Heart left ventricle (tissue), 13 donors: ENCODE measurements at regions not wholly inside any gene's neighbourhood (a gene's known extent, or its start where the extent isn't known, plus 50 kb on each side); places are given as distances from the start of the nearest gene placed in this dataset.

Experiments
- POLR2A ChIP-seq, 2 donors: fragments of 450-650 bp; IDR thresholded peaks; one replicate each; pipeline ENCODE4 v1.6.1; 2017; ENCODE audit warnings: antibody characterized with exemption in 2 of 2, mild to moderate bottlenecking in 2 of 2, moderate library complexity in 2 of 2
- TF ChIP-seq, protein P1 (sequence below), 12 donors: fragments of 200-600 bp; sonication (generic) in 4 of 12; IDR thresholded peaks; one replicate each; pipeline versions ENCODE4 v1.5.0 to v1.8.0; 2018 to 2022; ENCODE audit warnings: antibody characterized with exemption in 12 of 12, mild to moderate bottlenecking in 5 of 12
- donor health status: ischemic (EF 13 %, LVEDD 7.1; RV severe dilation, severe dysfunction).
- donor health status: DM: no; HTN: yes; CAD: no.
- donor health status: DM: no; HTN: no; CAD: no.
- donor health status: ischemic (EF 25% LVEDD 6.9; RV normal size, moderate dysfunction).
- donor health status: ischemic (EF 25% LVEDD 5.7; RV mildly dilated, moderate dysfunction).
- donor health status: ischemic (EF 35%, LVEDD 5.7; RV mildly dilated, moderate dysfunction).
- donor health status: nonischemic (EF 11% LVEDD 7.7; RV severe dilation, severe dysfunction).
- donor health status: DM: yes; HTN: yes; CAD: no.
- donor health status: PGD.
- donor health status: ischemic (EF 29% LVEDD 5.4; RV normal size, mild dysfunction).
- donor health status: nonischemic (EF 23%, LVEDD 6.1; RV moderate dilation, normal function).

DNA sequence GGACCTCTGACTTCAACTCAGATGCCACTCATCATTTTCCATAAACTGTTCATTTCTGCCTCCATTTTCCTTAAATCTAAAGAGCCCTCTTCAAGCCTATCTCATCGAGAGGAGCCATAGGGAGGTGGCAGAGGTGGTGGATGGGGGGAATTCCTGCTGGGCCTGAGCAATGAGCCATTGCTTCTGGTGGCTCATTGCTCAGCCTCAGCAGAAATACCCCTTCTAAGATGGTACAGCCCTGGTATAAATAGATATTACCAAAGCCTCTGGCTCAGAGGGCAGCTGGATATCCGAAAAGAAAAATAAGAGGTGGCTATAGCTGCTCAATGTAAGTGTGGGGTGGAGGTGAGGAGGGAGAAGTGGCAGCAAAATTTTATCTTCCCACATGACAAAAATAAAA lies 313.5 kb downstream of the CAAP1 start:
- no peak for TF ChIP-seq POLR2A (IDR thresholded peaks at IDR 0.05)
- TF ChIP-seq, protein P1, sequence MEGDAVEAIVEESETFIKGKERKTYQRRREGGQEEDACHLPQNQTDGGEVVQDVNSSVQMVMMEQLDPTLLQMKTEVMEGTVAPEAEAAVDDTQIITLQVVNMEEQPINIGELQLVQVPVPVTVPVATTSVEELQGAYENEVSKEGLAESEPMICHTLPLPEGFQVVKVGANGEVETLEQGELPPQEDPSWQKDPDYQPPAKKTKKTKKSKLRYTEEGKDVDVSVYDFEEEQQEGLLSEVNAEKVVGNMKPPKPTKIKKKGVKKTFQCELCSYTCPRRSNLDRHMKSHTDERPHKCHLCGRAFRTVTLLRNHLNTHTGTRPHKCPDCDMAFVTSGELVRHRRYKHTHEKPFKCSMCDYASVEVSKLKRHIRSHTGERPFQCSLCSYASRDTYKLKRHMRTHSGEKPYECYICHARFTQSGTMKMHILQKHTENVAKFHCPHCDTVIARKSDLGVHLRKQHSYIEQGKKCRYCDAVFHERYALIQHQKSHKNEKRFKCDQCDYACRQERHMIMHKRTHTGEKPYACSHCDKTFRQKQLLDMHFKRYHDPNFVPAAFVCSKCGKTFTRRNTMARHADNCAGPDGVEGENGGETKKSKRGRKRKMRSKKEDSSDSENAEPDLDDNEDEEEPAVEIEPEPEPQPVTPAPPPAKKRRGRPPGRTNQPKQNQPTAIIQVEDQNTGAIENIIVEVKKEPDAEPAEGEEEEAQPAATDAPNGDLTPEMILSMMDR (IDR thresholded peaks at IDR 0.05): no peak
